ENCODE measurements at regions not wholly inside any gene's neighbourhood (a gene's known extent, or its start where the extent isn't known, plus 50 kb on each side); places are given as distances from the start of the nearest gene placed in this dataset.

GRCh38 chr18:75563150-75563549 is 135.6 kb upstream of the SMIM21 start:
- H3K9me3 Mint-ChIP-seq: peaks cover 2 to 15% (median 6%) of the 10 kb centered on the region in 7 donors
- Histone ChIP-seq H3K9me3 (replicated peaks in 1 of 2; ENCODE audit: control insufficient read depth in 1 of 2, insufficient read depth in 1 of 2, low read length in 2 of 2) (peaks cover 0 to 9% of the 10 kb centered on the region in 2 donors), H3K36me3 (replicated peaks in 1 of 2; ENCODE audit: control insufficient read depth in 1 of 2, insufficient read depth in 2 of 2, low read length in 2 of 2) (no peaks in the 10 kb centered on the region), H2AFZ (ENCODE audit: insufficient read depth, low read depth, low read length, poor library complexity, severe bottlenecking) (no peak overlapping the region), H3K4me2 (replicated peaks; ENCODE audit: extremely low read depth, low read length, poor library complexity, severe bottlenecking) (no peak overlapping the region), H4K20me1 (ENCODE audit: insufficient read depth, low read length) (no peaks in the 10 kb centered on the region), H3K79me2 (ENCODE audit: insufficient read depth, low read length) (no peaks in the 10 kb centered on the region), H3K27me3 (ENCODE audit: control insufficient read depth in 2 of 2, insufficient read depth in 2 of 2, low read length in 2 of 2) (no peaks in the 10 kb centered on the region), H3K27ac (ENCODE audit: low read depth in 1 of 2, low read length in 2 of 2) (no peak overlapping the region), H3K4me1 (ENCODE audit: control insufficient read depth in 1 of 2, insufficient read depth in 2 of 2, low read length in 2 of 2) (no peaks in the 10 kb centered on the region), H3K4me3 (replicated peaks in 1 of 3; ENCODE audit: low read depth in 2 of 3, low read length in 3 of 3) (no peak overlapping the region), H3K9ac (ENCODE audit: insufficient read depth, low read length, poor library complexity, severe bottlenecking) (no peak overlapping the region)
- H3K4me3 Mint-ChIP-seq: no peak overlapping the region
- no peaks in the 10 kb centered on the region for H3K36me3 Mint-ChIP-seq
- no peak for TF ChIP-seq CTCF (IDR thresholded peaks at IDR 0.05)
- H3K27ac Mint-ChIP-seq: no peak overlapping the region
- no peak for DNase-seq
- no CpG with 5 or more reads among the region's 5 CpGs for WGBS (ENCODE audit: insufficient coverage)
- H3K27me3 Mint-ChIP-seq (ENCODE audit: low read depth in 3 of 3): peaks cover 0 to 4% (median 0%) of the 10 kb centered on the region in 3 donors
- intact Hi-C loops (cut with micrococcal nuclease): no loop called here
- H3K4me1 Mint-ChIP-seq: no peaks in the 10 kb centered on the region

GRCh38 chr18:75562216-75562615 is 134.7 kb upstream of the SMIM21 start:
- no peak overlapping the region for H3K4me3 ChIP-seq (replicated peaks in 1 of 3; ENCODE audit: low read depth in 2 of 3, low read length in 3 of 3)
- no peaks in the 10 kb centered on the region for H4K20me1 ChIP-seq (ENCODE audit: insufficient read depth, low read length)
- no peak overlapping the region for H2AFZ ChIP-seq (ENCODE audit: insufficient read depth, low read depth, low read length, poor library complexity, severe bottlenecking)
- peaks cover 0 to 3% of the 10 kb centered on the region in 2 donors for H3K9me3 ChIP-seq (replicated peaks in 1 of 2; ENCODE audit: control insufficient read depth in 1 of 2, insufficient read depth in 1 of 2, low read length in 2 of 2)
- H3K36me3 ChIP-seq (replicated peaks in 1 of 2; ENCODE audit: control insufficient read depth in 1 of 2, insufficient read depth in 2 of 2, low read length in 2 of 2): no peaks in the 10 kb centered on the region
- no peak for TF ChIP-seq CTCF (IDR thresholded peaks at IDR 0.05)
- peaks cover 0 to 8% (median 6%) of the 10 kb centered on the region in 7 donors for H3K9me3 Mint-ChIP-seq
- H3K27me3 ChIP-seq (ENCODE audit: control insufficient read depth in 2 of 2, insufficient read depth in 2 of 2, low read length in 2 of 2): no peaks in the 10 kb centered on the region
- H3K4me3 Mint-ChIP-seq: no peak overlapping the region
- H3K27ac Mint-ChIP-seq: no peak overlapping the region
- H3K27me3 Mint-ChIP-seq (ENCODE audit: low read depth in 3 of 3): peaks cover 0 to 4% (median 1%) of the 10 kb centered on the region in 3 donors
- H3K4me1 Mint-ChIP-seq: no peaks in the 10 kb centered on the region
- H3K36me3 Mint-ChIP-seq: no peaks in the 10 kb centered on the region
- H3K79me2 ChIP-seq (ENCODE audit: insufficient read depth, low read length): no peaks in the 10 kb centered on the region
- 87% methylated on average over 5 of the region's 5 CpGs for WGBS (ENCODE audit: insufficient coverage)
- H3K4me1 ChIP-seq (ENCODE audit: control insufficient read depth in 1 of 2, insufficient read depth in 2 of 2, low read length in 2 of 2): no peaks in the 10 kb centered on the region
- H3K27ac ChIP-seq (ENCODE audit: low read depth in 1 of 2, low read length in 2 of 2): no peak overlapping the region
- no peak overlapping the region for H3K9ac ChIP-seq (ENCODE audit: insufficient read depth, low read length, poor library complexity, severe bottlenecking)
- no peak for DNase-seq
- no peak overlapping the region for H3K4me2 ChIP-seq (replicated peaks; ENCODE audit: extremely low read depth, low read length, poor library complexity, severe bottlenecking)
- intact Hi-C loops (cut with micrococcal nuclease): no loop called here
